WI38 (cell line): ENCODE measurements at regions not wholly inside any gene's neighbourhood (a gene's known extent, or its start where the extent isn't known, plus 50 kb on each side); places are given as distances from the start of the nearest gene placed in this dataset.
"Not testable (repeated sequence)": the region's sequence is repeated elsewhere in the genome, so short reads cannot be mapped to it uniquely, and the experiment has no call there.

ENCODE experiments used
- H3K4me3 ChIP-seq: 2 replicates; pipeline ENCODE4 v1.5.1; 2011; ENCODE audit warnings: low read depth, mild to moderate bottlenecking, control low read depth, low read length
- TF ChIP-seq, protein P1 (sequence below): IDR thresholded peaks from 2 replicates; pipeline ENCODE4 v1.5.1; 2012; ENCODE audit warnings: low read depth, mild to moderate bottlenecking, control low read depth, low read length

DNA sequence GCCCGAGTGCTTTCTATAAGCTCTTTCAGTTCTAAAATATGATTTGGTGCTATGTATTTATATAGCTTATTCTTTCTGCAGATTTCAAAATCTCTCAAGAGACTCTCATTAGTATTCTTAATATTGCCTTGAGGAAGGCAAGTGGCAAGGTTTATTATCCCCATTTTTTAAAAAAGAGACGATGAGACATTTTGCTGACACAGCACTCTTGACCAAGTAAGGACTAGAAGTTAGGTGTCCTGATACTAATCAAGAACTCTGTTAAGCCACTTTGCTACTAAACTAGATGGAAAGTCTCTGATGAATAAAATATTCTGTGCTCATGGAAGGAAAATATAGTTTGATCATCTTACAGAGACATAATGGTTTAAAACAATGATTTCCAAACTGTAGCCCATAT, 164.7 kb downstream of the MZT1 start:
- TF ChIP-seq, protein P1, sequence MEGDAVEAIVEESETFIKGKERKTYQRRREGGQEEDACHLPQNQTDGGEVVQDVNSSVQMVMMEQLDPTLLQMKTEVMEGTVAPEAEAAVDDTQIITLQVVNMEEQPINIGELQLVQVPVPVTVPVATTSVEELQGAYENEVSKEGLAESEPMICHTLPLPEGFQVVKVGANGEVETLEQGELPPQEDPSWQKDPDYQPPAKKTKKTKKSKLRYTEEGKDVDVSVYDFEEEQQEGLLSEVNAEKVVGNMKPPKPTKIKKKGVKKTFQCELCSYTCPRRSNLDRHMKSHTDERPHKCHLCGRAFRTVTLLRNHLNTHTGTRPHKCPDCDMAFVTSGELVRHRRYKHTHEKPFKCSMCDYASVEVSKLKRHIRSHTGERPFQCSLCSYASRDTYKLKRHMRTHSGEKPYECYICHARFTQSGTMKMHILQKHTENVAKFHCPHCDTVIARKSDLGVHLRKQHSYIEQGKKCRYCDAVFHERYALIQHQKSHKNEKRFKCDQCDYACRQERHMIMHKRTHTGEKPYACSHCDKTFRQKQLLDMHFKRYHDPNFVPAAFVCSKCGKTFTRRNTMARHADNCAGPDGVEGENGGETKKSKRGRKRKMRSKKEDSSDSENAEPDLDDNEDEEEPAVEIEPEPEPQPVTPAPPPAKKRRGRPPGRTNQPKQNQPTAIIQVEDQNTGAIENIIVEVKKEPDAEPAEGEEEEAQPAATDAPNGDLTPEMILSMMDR, result no peak
- H3K4me3 ChIP-seq, result no peak overlapping the region

DNA sequence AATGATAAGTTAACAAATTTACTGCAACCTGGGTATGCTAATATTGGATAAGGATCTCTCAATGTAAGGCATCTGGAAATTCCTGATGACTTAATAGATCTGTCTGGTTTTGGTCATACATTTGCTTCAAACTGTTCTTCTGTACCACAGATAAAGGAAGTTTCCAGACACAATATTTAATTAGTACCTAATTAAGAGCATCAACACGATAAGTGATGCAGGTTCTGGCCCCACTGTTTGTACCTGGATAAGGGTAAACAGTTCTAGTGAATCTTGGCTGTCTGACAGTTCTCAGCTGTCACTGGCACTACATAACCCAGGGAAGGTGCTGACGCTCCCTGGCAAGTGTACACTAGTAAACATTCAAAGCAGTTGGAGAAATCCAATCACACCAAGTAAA, 165.6 kb downstream of the MZT1 start:
- no peak overlapping the region for H3K4me3 ChIP-seq
- TF ChIP-seq, protein P1, result no peak

DNA sequence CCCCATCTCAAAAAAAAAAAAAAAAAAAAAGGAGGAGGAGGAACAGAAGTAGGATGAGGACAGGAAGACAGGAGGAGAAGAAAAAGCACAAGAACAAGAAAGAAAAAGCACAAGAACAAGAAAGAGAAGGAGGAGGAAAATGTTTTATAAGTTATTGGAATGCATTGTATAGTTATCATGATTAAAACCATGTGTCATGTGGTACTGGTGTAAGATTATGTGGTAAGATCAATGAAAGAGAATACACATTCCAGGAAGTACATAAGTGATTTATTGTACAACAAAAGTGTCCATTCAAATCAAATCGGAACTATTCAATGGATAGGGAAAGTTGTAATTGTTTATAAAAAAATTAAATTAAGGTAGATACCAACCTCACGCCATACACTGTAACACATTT, 167.7 kb downstream of the MZT1 start:
- TF ChIP-seq, protein P1, result no peak
- no peak overlapping the region for H3K4me3 ChIP-seq

DNA sequence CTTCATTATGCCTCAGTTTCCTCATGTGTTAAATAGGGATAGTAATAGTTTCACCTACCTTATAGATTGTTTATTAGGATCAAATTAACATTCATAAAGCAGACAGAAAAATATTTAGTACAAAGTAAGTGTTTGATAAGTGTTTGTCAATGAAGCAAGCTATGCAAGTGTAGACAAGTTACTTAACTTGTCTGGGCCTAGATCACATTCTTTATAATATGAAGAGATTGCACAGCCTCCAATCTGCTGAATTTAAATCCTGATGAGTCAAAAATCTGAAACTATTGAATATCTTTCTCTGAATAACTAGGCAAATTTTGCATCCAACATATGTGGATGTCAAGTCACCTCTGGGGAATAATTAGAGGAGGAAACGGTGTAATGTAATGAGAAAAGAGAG, 170.5 kb downstream of the MZT1 start:
- H3K4me3 ChIP-seq, result no peak overlapping the region
- TF ChIP-seq, protein P1, result no peak

DNA sequence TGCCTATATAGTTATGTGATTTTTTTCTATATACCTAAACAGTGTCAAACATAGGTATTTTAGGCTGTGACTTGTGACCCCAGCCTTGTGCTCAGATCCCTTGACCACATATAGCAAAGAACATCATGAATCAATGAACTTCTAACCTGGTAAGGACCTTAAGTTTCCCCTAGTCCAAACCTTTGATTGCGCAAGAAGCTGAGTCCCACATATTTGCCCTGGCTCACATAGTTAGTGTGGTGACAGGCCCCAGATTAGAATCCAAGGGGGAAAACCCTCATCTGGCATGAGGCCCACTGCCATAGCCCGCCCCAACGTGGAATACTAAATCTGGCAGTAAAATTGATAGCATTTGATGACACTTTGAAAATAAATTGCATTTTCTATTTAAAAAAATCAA, 171.8 kb downstream of the MZT1 start:
- no peak overlapping the region for H3K4me3 ChIP-seq
- TF ChIP-seq, protein P1, result no peak

DNA sequence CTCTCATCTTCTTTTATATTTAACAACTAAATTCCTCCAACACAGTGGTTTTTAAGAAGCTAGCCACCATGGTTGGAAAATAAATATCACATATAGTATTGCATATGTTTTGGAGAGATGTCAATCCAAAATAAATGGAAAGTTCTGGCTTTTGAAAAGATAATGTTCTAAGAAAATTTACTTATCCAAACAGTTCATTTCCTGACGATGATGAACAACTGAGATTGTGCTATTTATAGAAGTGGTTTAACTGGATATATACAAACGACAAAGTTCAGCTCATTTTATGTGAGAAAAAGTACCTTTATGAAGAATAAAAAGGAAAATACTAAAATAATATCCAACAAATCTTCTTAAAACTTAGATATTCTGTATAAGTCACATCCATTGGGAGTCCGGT, 174.7 kb downstream of the MZT1 start:
- TF ChIP-seq, protein P1, result no peak
- H3K4me3 ChIP-seq, result no peak overlapping the region

DNA sequence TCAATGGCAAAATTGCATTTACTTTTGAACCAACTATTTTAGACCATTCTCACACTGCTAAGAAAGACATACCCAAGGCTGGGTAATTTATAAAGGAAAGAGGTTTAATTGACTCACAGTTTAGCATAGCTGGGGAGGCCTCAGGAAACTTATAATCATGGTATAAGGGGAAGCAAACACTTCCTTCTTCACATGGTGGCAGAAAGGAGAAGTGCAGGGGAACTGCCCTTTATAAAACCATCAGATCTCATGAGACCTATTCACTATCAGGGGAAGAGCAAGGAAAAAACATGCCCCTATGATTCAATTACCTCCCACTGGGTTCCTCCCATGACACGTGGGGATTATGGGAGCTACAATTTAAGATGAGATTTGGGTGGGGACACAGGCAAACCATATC, 181.5 kb downstream of the MZT1 start:
- not testable (repeated sequence) for H3K4me3 ChIP-seq

DNA sequence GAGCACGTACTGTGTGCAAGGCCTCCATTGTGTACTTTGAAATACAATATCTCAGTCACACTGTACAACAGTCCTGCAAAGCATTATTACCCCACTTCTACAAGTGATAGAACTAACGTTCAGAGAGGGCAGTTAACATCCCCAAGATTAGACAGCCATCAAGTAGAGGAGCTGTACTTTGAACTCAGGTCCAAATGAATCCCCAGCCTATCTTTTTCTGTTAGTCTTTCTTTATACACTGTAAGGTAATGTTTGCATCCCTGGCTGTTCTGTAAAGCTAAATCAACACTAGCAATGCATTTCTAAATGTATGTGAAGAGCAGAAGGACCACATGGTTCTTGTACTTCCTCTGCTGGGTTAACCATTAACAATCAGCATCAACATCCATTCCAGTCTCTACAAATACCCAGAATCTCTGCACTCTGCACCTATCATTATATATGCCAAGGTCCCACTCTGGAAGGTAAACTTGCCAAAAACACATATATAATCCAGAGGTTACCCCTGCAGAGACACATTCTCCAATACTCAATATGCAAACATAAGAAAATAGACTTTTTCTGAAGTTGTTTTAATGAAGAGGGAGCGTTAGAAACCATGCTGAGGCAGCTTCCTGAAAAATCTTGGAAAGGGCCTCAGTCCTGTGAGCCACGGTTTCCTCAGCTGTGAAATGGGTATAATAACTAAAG, 182.3 kb downstream of the MZT1 start:
- TF ChIP-seq, protein P1, result no peak
- H3K4me3 ChIP-seq, result no peak overlapping the region
